ENCODE measurements at regions not wholly inside any gene's neighbourhood (a gene's known extent, or its start where the extent isn't known, plus 50 kb on each side); places are given as distances from the start of the nearest gene placed in this dataset.

GRCh38 chr7:118418433-118418832 is 193.9 kb downstream of the ANKRD7 start:
- TF ChIP-seq, protein P1, sequence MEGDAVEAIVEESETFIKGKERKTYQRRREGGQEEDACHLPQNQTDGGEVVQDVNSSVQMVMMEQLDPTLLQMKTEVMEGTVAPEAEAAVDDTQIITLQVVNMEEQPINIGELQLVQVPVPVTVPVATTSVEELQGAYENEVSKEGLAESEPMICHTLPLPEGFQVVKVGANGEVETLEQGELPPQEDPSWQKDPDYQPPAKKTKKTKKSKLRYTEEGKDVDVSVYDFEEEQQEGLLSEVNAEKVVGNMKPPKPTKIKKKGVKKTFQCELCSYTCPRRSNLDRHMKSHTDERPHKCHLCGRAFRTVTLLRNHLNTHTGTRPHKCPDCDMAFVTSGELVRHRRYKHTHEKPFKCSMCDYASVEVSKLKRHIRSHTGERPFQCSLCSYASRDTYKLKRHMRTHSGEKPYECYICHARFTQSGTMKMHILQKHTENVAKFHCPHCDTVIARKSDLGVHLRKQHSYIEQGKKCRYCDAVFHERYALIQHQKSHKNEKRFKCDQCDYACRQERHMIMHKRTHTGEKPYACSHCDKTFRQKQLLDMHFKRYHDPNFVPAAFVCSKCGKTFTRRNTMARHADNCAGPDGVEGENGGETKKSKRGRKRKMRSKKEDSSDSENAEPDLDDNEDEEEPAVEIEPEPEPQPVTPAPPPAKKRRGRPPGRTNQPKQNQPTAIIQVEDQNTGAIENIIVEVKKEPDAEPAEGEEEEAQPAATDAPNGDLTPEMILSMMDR (IDR thresholded peaks at IDR 0.05; ENCODE audit: low read depth, low read length), result no peak
- no peak for TF ChIP-seq EZH2phosphoT487 (IDR thresholded peaks at IDR 0.05; ENCODE audit: low read depth)

All from OCI-LY3 (cell line).